Globus pallidus (tissue), 1 donor: ENCODE measurements at regions not wholly inside any gene's neighbourhood (a gene's known extent, or its start where the extent isn't known, plus 50 kb on each side); places are given as distances from the start of the nearest gene placed in this dataset.
"Not testable (repeated sequence)": the region's sequence is repeated elsewhere in the genome, so short reads cannot be mapped to it uniquely, and the experiment has no call there.

Source experiments
- DNase-seq: peaks from one replicate; pipeline ENCODE4 v3.0.0-alpha.2; 2015; ENCODE audit warnings: low spot score

- no peak for DNase-seq
Observed at GRCh38 chr1:219051547-219051946, 122.1 kb upstream of the LYPLAL1 start.

DNA sequence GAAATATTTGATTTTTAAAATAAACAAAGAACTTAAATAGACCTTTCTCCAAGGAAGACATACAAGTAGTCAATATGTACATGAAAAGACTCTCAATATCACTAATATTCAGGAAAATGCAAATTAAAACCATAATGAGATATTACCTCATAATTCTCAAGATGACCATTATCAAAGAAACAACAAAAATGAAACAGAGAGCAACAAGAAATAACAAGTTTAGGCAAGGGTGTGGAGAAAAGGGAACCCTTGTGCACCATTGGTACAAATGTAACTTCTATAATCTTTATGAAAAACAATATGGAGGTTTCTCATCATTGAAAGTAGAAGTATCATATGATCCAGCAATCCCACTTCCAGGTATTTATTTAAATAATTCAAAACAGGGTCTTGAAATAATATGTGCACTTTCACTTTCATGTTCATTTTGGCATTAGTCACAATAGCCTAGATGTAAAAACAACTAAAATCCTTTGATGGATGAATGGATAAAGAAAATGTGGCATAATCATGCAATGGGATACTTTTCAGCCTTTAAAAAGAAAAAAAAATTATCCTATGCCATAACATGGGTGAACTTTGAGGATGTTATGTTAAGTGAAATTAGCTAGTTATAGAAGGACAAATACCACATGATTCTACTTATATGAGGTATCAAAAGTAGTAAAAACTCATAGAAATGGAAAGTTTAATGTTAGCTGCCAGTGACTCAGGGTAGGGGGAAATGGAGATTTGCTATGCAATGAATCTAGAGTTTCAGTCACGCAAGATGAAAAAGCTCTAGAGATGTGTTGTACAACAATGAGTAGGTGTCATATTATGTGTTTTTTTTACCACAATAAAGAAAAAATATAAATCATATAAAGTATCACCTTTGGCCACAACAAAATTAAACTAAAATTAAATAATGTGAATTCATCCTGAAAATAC is 114.5 kb upstream of the LYPLAL1 start:
- no peak for DNase-seq

DNA sequence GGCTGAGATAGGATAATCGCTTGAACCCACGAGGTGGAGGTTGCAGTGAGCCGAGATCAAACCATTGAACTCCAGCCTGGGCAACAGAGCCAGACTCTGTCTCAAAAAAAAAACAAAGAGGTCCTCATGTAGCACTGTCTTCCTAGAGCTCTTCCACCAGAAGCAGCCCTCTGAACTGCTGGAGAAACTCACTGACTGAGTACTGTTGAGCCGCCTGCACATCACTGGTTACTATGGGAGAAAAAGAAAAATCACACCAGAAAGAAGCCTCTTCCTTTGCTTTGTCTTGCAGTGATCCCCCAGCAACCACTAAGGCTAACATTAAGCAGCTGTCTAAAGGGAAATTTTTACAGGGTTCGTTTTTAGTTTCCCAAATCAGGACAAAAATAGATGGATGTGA is 112.9 kb upstream of the LYPLAL1 start:
- DNase-seq, result no peak

DNA sequence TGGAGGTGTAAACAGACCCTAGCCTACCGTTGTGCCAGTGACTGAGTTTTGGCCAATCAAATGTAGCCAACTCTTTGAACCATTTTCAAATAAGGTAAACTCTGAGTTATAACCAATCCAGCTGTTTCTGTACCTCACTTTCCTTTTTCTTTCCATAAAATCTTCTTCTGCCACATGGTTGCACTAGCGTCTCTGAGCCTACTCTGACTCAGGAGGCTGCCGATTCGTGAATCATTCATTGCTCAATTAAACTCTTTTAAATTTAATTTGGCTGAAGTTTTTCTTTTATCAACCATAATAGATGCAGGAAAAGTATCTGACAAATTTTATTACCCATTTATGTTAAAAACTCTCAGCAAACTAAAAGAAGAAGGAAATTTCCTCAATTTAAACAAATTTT is 111.5 kb upstream of the LYPLAL1 start:
- no peak for DNase-seq

DNA sequence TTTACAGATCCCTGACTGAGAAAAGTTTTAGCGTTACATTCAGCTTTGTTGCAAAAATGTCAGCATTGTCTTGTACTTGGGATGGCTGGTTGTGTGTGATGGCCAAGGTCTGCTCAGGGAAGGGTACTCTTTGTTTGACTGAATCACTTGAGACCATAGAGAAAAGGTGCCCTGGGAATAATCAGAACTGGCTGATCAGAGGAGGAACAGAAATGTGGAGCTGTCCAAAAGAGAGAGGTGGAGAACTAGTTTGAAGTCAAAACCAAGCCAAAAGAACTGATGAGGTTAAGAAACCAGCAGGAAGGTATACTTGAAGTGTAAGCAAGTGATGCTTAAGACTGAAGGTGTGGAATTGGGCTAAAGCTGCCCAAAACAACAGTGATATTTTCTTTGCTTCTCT is 107.6 kb upstream of the LYPLAL1 start:
- no peak for DNase-seq

DNA sequence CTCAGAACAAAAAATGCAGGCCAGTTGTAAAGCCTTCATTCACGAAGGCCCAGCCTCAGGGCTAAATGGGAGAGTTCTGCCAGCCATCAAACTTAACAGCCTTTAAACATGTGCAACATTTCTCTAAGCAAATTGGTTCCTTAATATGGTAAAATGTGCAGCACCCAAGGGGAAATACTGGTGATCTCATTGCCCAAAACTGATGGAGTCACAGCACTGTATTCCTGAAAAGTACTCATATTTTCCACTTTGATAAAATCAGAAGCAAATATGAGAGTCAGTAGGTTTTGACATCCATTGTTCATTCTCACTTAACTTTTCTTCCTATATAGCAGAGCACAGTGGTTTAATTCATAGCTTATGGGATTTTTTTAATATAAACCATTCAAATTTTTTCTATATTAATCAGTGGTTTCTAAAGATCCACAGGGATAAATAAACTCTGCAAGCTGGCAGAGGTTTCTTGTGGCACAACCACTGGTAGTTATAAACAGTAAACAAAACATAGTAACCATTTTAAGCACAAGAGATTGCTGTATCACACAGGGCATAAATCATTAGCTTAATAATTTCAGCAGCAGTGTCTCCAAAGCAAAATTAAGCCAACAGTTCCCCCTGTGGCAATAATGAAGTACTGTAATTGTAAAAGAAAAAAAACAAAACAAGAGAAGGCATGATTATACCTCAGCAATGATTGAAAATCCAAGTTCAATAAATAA is 106.9 kb upstream of the LYPLAL1 start:
- DNase-seq, result no peak

- DNase-seq, result no peak
Observed at GRCh38 chr1:219067350-219067712, 106.3 kb upstream of the LYPLAL1 start.

- DNase-seq, result not testable (repeated sequence)
Observed at GRCh38 chr1:219070395-219070794, 103.3 kb upstream of the LYPLAL1 start.

- no peak for DNase-seq
Observed at GRCh38 chr1:219071209-219071608, 102.5 kb upstream of the LYPLAL1 start.

DNA sequence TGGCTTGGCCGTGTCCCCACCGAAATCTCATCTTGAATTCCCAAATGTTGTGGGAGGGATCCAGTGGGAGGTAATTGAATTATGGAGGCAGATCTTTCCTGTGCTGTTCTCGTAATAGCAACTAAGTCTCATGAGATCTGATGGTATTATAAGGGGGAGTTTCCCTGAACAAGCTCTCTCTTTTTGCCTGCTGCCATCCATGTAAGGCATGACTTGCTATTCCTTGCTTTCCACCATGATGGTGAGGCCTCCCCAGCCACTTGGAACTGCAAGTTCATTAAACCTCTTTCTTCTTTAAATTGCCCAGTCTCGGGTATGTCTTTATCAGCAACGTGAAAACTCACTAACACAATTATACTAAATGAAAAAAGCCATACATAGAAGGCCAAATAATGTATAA is 101.3 kb upstream of the LYPLAL1 start:
- no peak for DNase-seq

DNA sequence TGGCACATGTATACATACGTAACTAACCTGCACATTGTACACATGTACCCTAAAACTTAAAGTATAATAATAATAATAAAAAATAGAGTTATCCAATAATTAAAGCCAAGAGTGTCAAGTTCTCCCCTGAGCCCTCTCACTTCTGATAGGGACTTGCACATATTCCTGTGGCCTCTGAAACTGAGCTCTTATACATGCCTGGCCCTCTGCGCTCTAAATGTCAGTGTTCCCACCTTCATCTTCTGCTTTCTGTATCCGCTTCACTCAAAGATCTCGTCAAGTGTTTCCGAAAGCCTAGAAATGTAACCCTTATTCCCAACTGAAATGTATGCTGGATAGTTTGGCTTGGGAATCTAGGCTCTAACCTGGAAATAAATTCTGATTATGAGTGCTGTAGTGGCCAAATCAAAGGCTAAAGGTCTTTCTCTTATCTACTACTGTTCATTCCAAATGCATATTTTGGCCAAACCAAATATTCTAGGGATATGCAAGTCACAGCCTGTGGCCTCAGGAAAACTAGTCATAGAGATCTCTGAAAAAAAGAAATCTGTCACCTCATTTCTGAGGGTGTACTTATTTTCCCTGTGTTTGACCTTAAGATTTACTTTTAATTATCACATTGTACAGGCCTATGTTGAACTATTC is 99.5 kb upstream of the LYPLAL1 start:
- DNase-seq, result no peak

DNA sequence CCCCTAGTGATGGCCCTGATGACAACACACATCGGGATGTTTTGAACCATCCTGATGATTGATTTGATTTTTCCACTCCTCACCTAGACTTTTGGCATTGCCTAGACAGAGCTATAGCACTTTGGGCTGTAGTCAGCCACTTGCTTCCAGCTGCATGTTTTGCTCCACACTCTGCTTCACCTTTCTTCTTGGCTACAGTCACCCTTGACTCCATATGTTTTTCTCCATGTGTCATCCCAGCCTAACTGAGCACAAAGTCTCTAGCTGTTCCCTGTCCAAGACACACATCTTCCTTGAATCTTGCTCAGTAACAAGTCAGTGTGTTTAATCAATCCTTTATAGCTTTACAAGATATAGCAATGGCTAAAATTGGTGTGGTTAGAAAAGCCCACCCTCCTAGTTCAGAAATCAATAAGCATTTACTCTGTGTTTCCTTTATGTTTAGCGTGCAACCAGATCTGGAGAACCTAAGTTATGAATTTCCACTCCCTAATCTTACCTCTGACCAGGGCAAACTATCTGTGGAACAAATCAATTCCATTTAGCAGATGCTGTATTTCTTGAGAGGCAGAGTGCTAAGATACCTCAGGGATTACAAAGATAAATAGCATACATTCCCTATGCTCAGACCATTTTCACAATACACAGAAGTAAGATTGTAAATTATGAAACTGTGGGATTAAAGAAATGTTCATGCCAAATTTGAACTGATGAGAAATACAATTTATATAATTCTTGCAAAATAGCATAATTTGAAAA is 98.4 kb upstream of the LYPLAL1 start:
- DNase-seq, result no peak

- no peak for DNase-seq
Observed at GRCh38 chr1:219076326-219076937, 97.2 kb upstream of the LYPLAL1 start.

DNA sequence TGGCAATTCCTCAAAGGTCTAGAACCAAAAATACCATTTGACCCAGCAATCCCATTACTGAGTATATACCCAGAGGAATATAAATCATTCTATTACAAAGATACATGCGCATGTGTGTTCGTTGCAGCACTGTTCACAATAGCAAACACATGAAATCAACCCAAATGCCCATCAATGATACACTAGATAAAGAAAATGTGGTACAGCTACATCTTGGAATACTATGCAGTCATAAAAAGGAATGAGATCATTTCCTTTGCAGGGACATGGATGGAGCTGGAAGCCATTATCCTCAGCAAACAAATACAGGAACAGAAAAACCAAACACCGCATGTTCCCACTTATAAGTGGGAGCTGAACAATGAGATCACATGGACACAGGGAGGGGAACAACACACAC is 95.9 kb upstream of the LYPLAL1 start:
- DNase-seq, result not testable (repeated sequence)

- DNase-seq, result no peak
Observed at GRCh38 chr1:219081943-219082925, 91.4 kb upstream of the LYPLAL1 start.

GRCh38 chr1:219083631-219084030 is 90.0 kb upstream of the LYPLAL1 start:
- DNase-seq, result no peak

DNA sequence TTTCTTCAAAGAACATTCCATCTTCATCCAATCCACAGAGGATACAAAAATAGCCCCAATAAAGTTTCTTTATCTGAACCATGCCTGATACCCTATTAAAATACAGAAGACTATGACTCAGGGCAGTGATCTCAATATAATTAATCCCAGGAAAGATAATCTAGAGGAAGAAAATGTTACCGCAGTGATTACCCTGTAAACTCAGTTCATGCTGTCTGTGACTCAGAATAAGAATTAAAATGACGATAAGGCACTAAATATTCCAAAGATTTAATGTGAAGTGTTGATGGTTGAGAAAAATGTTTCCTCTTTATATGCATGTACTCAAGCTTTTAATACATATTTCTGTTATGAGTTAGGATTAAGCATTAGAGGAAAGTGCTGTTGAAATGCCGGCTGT is 88.6 kb upstream of the LYPLAL1 start:
- no peak for DNase-seq

DNA sequence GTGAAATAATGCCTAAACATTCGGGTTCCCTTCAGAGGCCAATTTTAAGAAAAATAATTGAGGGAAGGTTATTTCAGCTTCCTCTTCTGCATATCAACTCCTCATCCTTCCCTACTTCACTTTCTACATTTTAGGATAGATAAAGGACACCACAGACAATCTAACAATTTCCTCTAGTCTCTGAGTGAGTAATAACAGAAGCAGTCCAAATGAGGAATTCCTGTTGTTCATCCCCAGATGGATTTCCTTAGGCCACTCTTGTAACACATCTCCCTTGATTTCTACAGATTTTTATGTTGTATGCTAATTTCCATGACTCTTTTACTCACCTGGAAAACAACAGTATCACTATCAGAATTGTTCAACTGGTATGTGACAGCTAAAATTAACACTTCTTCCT is 87.7 kb upstream of the LYPLAL1 start:
- DNase-seq, result no peak

DNA sequence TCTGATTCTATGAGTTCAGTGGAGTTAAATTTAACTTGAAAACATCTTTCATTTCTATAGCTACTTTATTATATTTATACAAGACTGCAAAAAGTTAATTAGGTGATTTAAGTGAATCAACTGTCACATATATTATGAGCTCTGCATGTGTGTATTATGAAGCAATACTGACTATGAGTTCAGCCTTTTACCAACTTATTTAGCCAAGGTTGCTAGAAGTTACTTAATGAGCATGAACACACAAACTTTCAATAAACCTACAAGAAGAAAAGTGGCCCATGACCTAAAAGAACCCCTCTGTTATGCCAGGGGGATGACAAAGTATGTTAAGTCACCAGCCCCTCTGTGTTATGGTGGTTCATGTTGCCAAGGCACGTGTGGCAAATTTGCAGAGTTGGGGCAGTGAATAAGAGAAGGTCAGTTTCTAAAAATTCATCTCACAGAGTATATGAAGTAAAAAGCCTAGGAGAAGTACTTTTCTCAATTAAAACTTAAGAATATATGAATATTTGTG is 86.7 kb upstream of the LYPLAL1 start:
- DNase-seq, result no peak
